HG03159 (cell line): ENCODE measurements at regions not wholly inside any gene's neighbourhood (a gene's known extent, or its start where the extent isn't known, plus 50 kb on each side); places are given as distances from the start of the nearest gene placed in this dataset.

ENCODE experiments used
- ATAC-seq: cut with Tn5 transposase; IDR thresholded peaks from one replicate; pipeline ENCODE4 v1.9.1; 2021; ENCODE audit warnings: mild to moderate bottlenecking, moderate library complexity; ENCODE audit not compliant: unreplicated experiment

- no peak for ATAC-seq
These were observed 54.0 kb upstream of the TPM4 start for GRCh38 chr19:16022251-16022650.

- ATAC-seq: no peak
These were observed 53.6 kb upstream of the TPM4 start for GRCh38 chr19:16022681-16023080.

- no peak for ATAC-seq
These were observed 53.0 kb upstream of the TPM4 start for GRCh38 chr19:16023146-16023915.

- no peak for ATAC-seq
These were observed 51.8 kb upstream of the TPM4 start for GRCh38 chr19:16024266-16025107.

GRCh38 chr19:16025108-16026101 lies 50.9 kb upstream of the TPM4 start:
- ATAC-seq: no peak

GRCh38 chr19:16026131-16026530 lies 50.2 kb upstream of the TPM4 start:
- no peak for ATAC-seq
